MCF 10A (cell line): ENCODE measurements at regions not wholly inside any gene's neighbourhood (a gene's known extent, or its start where the extent isn't known, plus 50 kb on each side); places are given as distances from the start of the nearest gene placed in this dataset.

Experiments
- BruUV-seq: library from RNA; stranded (reverse); fragments of 400-500 nt; replicated peaks from 2 replicates; lab custom pipeline; 2021; lab: Mats Ljungman, UMichigan
- CTCF ChIA-PET: fragments of 300-600 bp; sonication (Branson Sonifier 250); formaldehyde crosslinking; extraction: SDS; loops from one replicate; lab custom pipeline; 2021; ENCODE audit warnings: antibody characterized with exemption, inconsistent platforms; lab: Yijun Ruan, JAX
- POLR2A ChIA-PET: fragments of 300-600, 350-650 bp; sonication (Branson Sonifier 250); formaldehyde crosslinking; extraction: SDS; loops from one replicate; lab custom pipeline; 2020; ENCODE audit warnings: antibody characterized with exemption, inconsistent platforms; lab: Yijun Ruan, JAX
- DNase-seq: peaks from one replicate; pipeline ENCODE4 v3.0.0-alpha.2; 2018; ENCODE audit not compliant: unreplicated experiment
- H3K27ac Mint-ChIP-seq: one replicate; pipeline ENCODE4 v1.8.0; 2022; ENCODE audit warnings: mild to moderate bottlenecking, low read depth, mixed read lengths; ENCODE audit not compliant: unreplicated experiment
- H3K27me3 Mint-ChIP-seq: one replicate; pipeline ENCODE4 v1.8.0; 2022; ENCODE audit warnings: mixed read lengths; ENCODE audit not compliant: insufficient read depth, unreplicated experiment
- H3K36me3 Mint-ChIP-seq: one replicate; pipeline ENCODE4 v1.8.0; 2022; ENCODE audit warnings: mild to moderate bottlenecking, moderate library complexity, mixed read lengths; ENCODE audit not compliant: insufficient read depth, unreplicated experiment
- H3K4me1 Mint-ChIP-seq: one replicate; pipeline ENCODE4 v1.8.0; 2022; ENCODE audit warnings: mixed read lengths; ENCODE audit not compliant: insufficient read depth, unreplicated experiment
- H3K4me3 Mint-ChIP-seq: one replicate; pipeline ENCODE4 v1.8.0; 2022; ENCODE audit warnings: mild to moderate bottlenecking, moderate library complexity, mixed read lengths; ENCODE audit not compliant: unreplicated experiment
- H3K9me3 Mint-ChIP-seq: one replicate; pipeline ENCODE4 v1.8.0; 2022; ENCODE audit warnings: mixed read lengths; ENCODE audit not compliant: unreplicated experiment
- CTCF ChIP-seq: fragments of 200-600 bp; IDR thresholded peaks from one replicate; pipeline ENCODE4 v1.8.0; 2022; ENCODE audit warnings: antibody characterized with exemption, mild to moderate bottlenecking; ENCODE audit not compliant: unreplicated experiment
- intact Hi-C: fragments of 100-400 bp; cut with micrococcal nuclease; formaldehyde crosslinking; loops from 2 replicates; pipeline ENCODE4 v1.14.1; 2022

GRCh38 chr5:77923666-77924065, 147.5 kb upstream of the TBCA start:
- peaks cover 6% of the 10 kb centered on the region for H3K4me1 Mint-ChIP-seq
- CTCF ChIA-PET: interaction anchor here (0.6 to 1.0 kb wide), 2 partner anchors 11 to 653 kb away, joined by 3 to 4 read pairs; no protein-coding TSS in a partner anchor
- DNase-seq: no peak
- no peaks in the 10 kb centered on the region for H3K36me3 Mint-ChIP-seq
- H3K27me3 Mint-ChIP-seq: no peaks in the 10 kb centered on the region
- POLR2A ChIA-PET: no interaction called here
- no peak overlapping the region for H3K4me3 Mint-ChIP-seq
- BruUV-seq: no TSS peak
- no peak for TF ChIP-seq CTCF
- no peak overlapping the region for H3K27ac Mint-ChIP-seq
- no peaks in the 10 kb centered on the region for H3K9me3 Mint-ChIP-seq
- intact Hi-C loops: no loop called here

- POLR2A ChIA-PET: no interaction called here
- no peak for DNase-seq
Measured at GRCh38 chr5:77921094-77921768, 145.1 kb upstream of the TBCA start.

GRCh38 chr5:77920359-77921058, 144.4 kb upstream of the TBCA start:
- ChIA-PET POLR2A (no interaction called here), CTCF (interaction anchor here (0.6 to 0.9 kb wide), 2 partner anchors 9 to 254 kb away, joined by 3 to 4 read pairs; no protein-coding TSS in a partner anchor)
- H3K9me3 Mint-ChIP-seq: no peaks in the 10 kb centered on the region
- DNase-seq: no peak
- no peaks in the 10 kb centered on the region for H3K27me3 Mint-ChIP-seq
- peaks cover 6% of the 10 kb centered on the region for H3K4me1 Mint-ChIP-seq
- no peak overlapping the region for H3K27ac Mint-ChIP-seq
- TF ChIP-seq CTCF: no peak
- no TSS peak for BruUV-seq
- intact Hi-C loops: no loop called here
- H3K4me3 Mint-ChIP-seq: no peak overlapping the region
- no peaks in the 10 kb centered on the region for H3K36me3 Mint-ChIP-seq

More at GRCh38 chr5:77921094-77921768, 145.1 kb upstream of the TBCA start:
- Mint-ChIP-seq H3K36me3 (no peaks in the 10 kb centered on the region), H3K27me3 (no peaks in the 10 kb centered on the region), H3K4me1 (peaks cover 6% of the 10 kb centered on the region), H3K27ac (no peak overlapping the region), H3K9me3 (no peaks in the 10 kb centered on the region), H3K4me3 (no peak overlapping the region)
- intact Hi-C loops: no loop called here
- BruUV-seq: no TSS peak
- TF ChIP-seq CTCF: no peak
- CTCF ChIA-PET: no interaction called here

- no TSS peak for BruUV-seq
- Mint-ChIP-seq H3K4me3 (no peak overlapping the region), H3K36me3 (no peaks in the 10 kb centered on the region), H3K4me1 (no peaks in the 10 kb centered on the region), H3K27ac (no peak overlapping the region), H3K9me3 (peaks cover 7% of the 10 kb centered on the region), H3K27me3 (no peaks in the 10 kb centered on the region)
- no peak for TF ChIP-seq CTCF
- no peak for DNase-seq
- POLR2A ChIA-PET: no interaction called here
- CTCF ChIA-PET: no interaction called here
- intact Hi-C loops: no loop called here
Measured at GRCh38 chr5:77915346-77915745, 139.2 kb upstream of the TBCA start.
